GM12891 (cell line): ENCODE measurements at regions not wholly inside any gene's neighbourhood (a gene's known extent, or its start where the extent isn't known, plus 50 kb on each side); places are given as distances from the start of the nearest gene placed in this dataset.

Experiments
- POLR2A ChIP-seq: IDR thresholded peaks from 2 replicates; pipeline ENCODE4 v1.6.1; 2011; ENCODE audit warnings: low read depth, low read length, control low read depth
- POLR2AphosphoS5 ChIP-seq: IDR thresholded peaks from 2 replicates; pipeline ENCODE4 v1.6.1; 2011; ENCODE audit warnings: low read depth, low read length, control low read depth
- TAF1 ChIP-seq: IDR thresholded peaks from 2 replicates; pipeline ENCODE4 v1.6.1; 2011; ENCODE audit warnings: low read depth, low read length, control low read depth

GRCh38 chr5:3751846-3752245 is 156.2 kb downstream of the IRX1 start:
- TF ChIP-seq POLR2AphosphoS5, result no peak
- no peak for TF ChIP-seq TAF1
- no peak for TF ChIP-seq POLR2A
